ENCODE measurements at regions not wholly inside any gene's neighbourhood (a gene's known extent, or its start where the extent isn't known, plus 50 kb on each side); places are given as distances from the start of the nearest gene placed in this dataset.

DNA sequence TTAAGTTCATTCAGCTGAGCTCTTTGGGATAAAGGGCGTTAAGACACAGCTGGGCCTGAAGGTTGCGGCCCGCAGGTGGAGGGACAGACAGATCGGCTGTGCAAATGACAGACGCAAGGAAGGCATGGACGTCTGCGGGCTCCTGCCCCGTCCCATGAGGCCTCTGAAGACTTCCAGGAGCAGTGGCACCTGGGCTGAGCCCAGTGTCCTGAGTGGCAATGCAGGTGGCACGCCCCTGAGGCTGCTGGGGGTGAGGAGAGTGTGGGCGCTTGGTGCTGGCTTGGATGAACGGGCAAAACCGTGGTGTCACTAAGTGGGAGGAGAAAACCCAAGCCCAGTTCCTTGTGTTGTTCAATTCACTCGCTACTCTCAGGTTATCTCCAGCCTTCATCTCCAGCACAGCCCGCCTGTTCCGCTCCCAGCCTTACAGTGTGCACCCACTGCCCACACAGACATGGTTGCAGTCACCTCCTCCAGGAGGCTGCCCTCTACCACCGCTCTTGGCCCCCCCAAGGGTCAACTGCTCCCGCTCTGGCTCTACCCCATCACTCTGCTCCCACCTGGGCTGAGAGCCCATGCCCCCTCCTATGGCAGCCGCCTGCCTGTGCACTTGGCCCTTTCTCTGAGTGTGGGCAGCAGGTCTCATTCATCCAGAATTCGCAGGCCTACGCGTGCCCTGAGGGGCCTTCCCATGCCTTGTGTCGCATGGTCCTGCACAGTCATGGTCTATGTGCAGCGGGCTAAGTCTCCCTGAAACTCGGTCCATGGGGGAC is 50.3 kb downstream of the PTGR3 start:
- DNase-seq: no peak

DNA sequence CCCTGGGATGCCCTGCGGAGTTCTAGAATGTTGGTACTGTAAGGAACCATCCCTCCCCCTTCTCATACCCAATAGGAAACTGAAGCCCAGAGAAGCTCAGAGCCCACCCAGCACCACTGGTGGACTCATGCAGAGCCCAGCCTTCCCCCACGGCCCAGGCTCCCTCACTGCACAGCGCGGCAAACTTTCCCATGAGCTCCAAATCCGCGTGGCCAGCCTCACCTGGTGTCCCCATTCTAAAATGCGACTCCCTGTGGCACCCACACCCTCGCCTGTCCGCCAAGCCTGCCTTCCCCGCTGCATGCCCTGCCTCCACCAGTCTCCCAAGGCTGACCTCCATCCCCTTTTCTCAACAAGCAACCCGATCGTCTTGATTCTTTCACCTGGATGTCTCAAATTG is 51.1 kb downstream of the PTGR3 start:
- no peak for DNase-seq

DNA sequence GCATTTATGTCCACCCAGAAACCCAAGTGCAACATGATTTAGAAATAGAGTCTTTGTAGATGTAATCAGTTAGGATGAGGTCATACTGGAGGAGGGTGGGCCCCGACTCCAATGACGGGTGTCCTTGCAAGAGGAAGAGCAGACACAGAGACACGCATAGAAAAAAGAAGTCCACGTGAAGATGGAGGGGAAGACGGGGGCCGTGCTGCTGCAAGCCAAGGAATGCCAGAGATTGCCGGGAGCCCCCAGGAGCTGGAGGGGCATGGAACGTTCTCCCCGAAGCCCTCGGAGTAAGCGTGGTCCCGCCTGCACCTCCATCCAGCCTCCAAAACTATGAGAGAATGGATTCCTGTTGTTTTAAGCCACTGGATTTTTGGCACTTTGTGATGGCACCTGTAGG is 51.6 kb downstream of the PTGR3 start:
- DNase-seq: no peak

DNA sequence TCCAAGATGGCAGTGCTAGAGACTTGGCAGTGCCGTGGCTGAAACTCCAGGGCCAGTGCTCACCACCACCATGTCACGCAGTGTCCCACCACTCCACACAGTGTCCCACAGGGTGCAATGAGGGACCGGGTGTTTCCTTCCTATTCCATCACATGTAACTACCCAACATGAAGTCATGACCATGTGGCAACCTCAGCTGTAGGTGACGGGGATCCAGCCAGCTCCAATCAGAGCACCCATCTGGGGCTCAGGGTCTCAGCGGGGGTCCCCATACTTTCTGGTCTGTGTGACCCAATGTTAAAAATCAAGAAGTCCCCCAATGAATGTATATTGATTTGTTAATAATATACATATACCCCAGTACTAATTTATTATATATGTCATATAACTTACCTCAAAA is 52.1 kb downstream of the PTGR3 start:
- no peak for DNase-seq

DNA sequence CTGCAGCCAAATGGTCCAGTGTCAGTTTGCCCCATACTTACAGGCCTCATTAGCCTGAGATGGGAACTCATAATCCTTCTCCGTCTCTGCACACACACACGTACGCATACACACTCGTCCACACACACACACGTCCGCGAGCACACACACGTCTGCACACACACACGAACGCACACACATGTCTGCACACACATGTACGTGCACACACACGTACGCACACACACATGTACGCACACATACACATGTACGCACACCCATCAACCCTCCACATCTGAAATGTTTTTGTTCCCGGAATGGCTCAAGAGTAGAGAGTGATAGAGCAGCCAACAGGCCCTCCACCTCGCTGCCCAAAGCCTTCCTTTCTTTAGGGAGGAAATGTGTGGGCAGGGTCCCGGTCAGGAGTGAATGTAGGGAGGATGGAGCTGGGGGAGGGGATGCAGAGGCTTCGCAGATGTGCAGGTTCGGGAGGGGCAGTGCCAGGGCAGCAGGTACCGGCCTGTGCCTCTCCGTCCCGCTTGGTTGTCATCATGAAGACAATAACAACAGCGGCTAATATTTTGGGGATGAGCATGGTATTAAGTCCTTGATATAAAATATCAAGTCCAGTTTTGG is 52.7 kb downstream of the PTGR3 start:
- DNase-seq: no peak

DNA sequence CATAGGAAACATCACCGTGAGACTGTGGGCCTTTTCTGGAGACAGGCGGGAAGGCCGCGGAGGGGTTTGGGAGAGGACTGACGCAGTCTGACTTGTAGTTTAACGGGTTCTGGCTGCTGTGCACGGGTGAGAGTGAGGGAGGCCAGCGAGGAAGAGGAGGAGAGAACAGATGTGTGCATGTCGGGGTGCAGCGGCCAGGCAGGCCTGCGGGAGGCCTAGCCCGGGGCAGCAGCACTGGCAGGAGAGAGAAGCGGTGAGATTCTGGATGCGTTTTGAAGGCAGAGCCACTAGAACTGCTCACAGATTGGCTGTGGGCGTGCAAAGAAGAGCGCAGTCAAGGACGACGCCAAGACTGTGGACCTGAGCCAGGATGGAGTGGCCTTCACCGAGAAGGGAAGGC is 53.9 kb downstream of the PTGR3 start:
- DNase-seq: no peak

DNA sequence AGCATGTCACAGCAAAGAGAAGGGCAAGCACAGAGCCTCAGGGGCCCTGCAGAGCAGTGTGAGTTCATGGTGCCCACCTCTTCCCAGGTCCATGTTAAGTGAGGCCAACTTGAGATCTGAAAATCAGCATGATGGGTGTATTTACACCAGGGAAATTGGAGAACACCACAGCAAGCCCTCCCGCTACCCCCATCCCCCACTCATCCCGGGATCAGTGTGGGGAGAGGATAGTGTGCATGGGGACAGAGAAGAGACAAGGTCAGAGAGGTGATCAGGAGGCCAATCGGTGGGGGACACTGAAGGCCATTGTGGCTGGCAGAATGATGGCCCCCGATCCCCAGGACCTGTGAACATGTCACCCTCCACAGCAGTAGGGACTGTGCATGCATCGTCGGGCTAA is 54.7 kb downstream of the PTGR3 start:
- DNase-seq: no peak

DNA sequence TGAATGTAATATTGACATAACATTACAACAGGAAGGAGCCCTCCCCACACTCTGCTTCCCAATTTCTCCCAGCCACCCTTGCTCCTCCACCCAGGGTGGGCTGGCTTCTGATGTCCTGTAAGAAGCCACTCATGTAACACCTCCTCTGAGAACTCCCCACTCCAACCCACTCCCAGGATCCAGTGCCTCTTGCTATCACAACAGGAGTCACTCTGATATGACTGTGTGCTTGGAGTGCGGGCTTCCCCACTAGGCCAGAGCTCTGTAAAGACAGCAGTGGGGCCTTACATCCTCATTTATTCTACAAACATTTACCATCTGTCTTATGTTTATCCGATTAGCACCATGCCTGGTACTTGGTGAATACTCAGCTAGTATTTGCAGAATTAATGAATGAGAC is 65.1 kb downstream of the PTGR3 start:
- no peak for DNase-seq

DNA sequence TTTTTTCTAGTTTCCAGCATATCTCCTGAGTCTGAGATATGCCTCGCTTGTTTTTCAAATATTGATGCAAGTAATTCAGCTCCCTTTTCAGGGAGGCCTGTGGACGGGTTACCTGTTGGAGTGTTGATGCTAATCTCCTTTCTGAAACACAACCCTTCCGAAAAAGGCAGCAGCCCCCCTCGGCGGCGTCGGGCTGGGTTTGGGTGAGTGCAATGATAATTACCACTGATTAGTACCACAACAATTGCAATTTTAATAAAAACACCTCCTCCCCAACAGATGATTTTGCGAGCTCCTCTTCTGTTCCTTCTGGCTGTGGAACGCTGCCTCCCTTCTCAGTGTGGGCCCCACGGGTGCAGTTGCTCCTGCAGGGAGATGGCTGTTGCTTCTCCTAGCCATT is 66.3 kb downstream of the PTGR3 start:
- DNase-seq: no peak

DNA sequence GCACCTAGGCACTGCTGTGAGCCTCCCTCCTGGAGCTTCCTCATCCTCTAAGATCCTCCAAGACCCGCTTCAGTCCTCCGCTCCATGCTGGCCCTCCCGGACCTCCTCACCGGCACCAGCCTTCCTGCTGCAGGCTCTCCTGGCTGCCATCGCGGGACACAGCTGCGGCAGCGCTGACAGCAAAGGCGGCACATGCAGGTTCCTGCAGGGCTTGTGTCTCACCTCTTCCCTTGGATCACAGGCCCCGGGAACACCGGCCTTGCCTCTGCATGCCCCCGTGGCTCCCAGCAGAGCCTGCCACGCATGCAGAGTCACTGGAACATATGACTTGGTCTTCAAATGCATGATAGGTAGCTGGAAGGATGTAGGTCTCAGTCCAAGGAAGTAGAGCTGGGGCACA is 67.2 kb downstream of the PTGR3 start:
- DNase-seq: no peak

DNA sequence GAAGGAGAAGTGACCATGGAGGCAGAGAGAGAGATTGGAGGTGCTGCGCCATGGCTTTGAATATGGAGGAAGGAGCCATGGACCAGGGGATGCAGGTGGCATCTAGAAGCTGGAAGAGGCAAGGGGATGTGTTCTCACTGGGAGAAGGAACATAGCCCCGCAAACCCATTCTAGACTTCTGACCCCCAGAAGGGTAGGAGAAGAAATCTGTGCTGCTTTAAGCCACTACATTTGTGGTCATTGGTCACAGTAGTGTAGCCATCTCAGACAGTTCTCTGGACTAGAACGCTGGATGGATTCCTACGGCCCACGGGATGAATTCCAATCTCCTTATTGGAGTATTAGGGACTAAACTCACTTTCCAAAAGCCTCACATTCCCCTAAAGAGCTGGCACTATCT is 67.8 kb downstream of the PTGR3 start:
- DNase-seq: no peak

DNA sequence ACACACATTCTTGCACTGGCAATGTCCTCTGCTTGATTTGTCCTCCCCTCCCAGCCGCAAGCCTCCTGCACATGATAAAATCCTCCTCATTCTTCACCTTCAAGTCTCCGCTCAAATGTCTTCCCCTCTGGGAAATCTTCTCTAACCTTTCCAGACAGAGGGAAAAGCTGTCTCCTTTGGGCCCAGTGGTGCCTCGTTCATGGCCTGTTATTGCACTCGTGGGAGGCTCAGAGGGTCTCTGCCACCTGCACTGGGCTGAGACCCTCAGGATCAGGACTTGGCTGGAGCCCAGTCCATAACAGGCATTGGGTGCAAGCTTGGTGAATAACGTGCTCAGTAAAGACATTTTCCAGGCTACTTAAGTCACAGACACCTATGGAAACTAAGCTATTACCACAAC is 68.6 kb downstream of the PTGR3 start:
- no peak for DNase-seq

DNA sequence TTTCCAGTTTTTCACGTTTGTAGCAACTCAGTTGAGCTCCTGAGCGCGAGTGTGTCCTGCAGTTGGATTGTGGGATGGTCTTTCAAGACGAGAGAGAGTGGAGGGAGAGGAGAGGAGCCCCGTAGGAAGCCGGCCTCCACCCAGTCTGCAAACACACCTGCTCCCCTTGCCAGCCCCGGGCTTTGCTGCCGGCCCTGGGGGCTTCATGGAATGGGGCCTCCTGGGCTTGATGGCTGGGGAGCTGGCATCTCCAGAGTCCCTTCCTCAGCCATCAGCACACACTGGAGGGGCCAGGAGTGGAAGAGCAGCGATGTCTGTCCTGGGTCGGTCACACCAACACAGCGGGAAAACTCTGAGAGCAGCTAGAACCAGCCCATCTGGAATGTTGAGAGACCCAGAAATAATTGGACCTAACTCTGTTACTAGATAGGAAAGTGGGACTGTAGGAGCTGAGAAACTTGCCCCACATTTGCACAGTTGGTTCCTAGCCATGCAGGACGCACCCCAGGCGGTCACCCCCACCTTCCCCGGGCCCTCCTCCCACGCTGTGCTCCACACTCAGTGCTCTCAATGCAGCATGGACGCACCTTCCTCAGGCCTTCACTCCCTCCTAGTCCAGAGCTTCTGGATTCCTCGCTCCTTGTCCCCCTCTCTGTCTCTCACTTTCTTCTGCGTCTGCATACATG is 69.6 kb downstream of the PTGR3 start:
- no peak for DNase-seq

DNA sequence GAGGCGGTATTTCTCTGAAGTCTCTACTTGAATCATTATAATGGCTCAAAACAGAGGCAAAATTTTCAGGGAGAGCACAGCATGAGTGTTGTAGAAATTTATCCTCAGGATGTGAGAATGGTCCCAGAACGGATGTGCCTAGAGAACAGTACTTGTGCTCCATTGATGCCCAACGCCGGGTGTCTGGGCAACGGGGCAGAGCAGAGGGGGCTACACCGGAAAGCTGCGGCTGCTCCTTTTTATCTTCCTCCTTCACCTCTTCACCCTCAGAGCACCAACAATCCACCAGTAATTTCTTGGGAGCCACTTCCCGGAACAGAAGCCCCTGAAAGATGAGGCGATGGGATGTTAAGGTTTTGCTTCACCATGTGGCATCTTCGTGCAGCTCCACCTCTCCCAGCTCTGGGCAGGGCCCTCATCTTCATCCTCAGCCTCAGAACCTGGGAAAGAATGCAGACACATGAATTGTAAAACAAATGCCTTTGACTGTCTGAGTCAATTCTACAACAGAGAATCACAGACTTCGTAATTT is 71.5 kb downstream of the PTGR3 start:
- DNase-seq: no peak

DNA sequence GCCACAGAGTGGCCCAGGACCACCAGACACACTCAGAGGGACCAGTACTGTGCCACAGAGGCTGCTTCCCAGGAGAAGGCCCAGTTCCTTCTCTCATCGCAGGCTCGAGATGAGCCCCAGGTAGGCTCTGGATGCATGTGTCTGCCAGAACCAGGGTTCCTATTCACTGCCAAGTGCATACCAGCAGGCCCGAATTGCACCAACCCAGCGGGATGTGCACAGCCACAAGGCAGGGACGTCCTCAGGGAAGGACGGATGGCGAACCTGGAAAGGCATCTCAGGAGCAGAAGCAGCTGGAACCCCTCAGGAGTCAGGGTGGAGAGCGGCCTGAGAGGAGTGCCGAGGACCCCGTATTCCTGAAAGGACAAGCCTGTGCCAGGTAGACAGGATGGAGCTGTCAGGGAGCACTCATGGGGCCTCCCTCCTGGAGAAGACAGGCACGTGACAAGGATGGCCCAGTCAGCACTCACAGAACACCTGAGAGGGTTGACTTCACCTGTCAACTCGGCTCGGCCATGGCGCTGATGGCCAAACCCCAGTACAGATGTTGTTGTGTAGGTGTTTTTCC is 73.7 kb downstream of the PTGR3 start:
- DNase-seq: no peak

DNA sequence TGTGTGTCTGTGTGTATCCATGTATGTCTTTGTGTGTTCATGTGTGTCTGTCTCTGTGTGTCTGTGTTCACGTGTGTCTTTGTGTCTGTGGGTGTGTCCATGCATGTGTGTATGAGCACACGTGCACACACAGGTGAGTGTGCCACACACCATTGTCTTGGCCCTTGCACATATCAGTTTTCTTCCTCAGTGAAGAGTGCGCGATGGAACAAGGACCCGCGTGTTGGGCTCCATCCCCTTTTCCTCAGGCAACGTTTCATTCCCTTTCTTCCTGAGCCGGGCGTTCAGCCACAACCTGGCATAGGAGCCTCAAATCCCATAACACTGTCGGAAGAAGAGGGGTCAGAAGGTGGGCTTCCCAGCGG is 74.3 kb downstream of the PTGR3 start:
- no peak for DNase-seq

DNA sequence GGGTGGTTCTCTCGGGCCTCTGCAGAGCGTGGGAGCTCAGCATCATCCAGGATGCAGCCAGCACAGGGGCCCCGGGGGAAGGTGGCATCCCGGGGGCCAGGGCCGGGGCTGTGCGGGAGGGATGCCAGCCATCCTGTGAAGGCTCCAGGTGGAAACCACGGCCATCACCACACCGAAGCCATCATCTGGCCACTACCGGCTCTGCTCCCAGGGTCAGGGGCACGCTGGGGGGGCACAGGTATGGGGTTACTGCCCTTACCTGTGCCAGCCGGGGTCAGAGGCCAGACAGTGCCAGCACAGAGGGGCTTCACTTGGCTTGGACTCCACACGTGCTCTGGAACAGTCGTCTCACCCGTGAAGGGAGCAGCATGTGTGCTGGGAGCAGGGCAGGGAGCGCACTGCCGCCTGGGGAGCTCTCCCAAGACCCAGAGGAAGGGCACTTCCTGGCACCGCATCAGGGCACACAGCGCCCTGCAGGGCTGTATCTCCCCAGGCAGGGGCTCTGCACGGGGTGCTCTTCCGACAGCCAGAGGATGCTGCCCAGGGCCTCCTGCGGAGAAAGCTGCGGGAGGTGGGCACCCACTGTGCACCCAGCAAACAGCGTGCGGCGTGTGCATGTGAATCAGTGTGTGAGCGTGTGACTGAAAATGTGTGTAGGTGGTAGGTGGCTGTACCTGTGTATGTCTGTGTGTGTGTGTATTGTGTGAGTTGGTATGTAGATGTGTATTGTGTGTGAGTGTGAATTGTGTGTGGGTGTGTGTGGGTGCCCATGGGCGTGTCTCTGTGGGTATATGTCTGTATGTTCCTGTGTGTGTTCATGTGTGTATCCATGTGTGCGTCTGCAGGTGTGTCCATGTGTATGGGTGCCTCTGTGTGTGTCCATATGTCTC is 75.0 kb downstream of the PTGR3 start:
- DNase-seq: no peak

DNA sequence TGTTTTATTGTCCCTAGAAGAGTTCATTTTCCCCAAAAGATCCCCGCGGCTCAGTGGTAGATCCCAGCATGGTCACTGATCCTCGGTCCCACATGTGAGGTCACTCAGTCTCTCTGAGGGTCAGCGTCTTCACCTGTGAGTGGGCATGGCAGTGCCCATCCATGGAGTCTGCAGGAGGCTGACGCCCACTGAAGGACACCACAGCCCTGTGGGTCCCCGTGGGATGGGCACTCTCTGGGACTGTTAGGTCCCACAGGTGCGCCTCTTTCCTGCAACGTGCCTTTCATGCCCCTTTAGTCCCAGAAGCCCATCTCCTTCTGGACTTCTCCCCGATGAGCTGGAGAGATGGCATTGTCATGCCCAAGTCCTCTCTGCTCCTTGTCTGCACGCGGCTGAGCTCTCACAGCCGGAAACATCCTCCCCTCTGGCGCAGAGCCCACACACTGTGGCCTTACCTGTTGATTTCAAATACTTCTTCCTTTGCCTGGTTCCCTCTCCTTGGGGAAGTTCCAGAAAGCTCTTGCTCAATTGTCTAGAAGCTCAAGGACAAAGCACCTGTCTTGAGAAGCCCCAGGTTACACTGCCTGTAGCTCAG is 75.9 kb downstream of the PTGR3 start:
- no peak for DNase-seq

DNA sequence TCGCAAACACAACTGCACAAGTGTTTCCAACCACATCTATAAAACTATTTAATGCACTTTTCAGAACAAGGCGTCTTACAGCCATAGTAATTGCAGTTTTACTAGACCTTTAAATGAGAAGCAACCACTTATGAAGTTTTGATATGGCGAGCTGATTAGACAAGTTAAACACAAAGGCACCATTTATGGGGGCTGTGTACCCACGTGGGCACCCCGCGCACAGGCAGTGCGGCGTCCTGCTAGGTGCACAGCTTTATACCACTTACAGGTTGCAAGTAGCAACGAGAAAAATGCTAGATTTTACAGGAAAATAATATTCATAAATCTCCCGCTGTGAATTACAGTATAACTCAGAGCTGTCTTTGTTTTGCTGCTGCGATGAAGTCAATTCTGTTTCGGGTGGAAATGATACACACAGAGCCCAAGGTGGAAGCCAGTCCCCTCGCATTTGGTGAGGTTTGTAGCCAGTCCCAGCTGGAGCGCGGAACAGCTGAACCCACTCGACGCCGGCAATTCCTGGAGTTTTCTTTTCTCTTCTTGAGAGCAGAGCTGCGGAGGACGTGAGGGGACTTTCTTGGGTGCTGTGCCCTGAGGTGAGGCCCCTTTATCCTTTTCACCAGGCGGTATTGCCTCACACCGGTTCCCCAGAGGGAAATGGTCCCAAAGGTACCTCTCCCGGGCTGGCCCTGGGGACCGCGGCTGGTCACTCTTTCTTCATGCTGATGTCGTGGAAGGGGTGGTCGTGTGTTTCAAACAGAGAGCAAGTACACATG is 76.7 kb downstream of the PTGR3 start:
- DNase-seq: no peak

DNA sequence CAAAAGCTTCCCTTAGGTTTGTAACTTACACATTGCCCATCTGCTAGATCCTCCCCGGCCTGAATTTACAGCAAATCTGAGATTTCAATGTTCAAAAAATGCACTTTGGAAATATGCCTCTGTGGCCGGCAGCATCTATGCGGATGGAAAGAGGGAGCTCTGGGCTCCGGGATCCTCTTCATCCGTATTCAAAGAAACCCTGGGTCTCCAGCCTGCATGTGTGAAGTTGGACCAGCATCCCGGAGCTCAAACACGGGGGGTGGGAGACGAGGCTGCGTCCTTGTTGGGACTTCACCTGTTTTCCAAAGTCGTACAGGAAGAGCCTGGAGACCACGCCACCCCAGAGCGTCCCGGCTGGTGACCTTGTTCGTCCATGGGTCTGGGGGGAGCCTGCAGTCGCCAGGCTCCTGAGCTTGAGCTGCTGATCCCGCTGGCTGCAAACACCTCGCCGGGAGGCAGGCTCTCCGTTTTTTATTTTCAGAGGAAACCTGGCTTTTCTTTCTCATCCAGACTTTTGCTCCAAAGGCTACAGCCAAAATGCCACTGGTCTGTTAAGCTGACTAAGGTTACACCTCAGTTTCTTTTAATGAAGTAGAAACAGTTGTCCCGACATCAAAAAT is 77.4 kb downstream of the PTGR3 start:
- DNase-seq: no peak

Measured in renal pelvis (tissue), 1 donor.